Gastroesophageal sphincter (tissue), 3 donors: ENCODE measurements at regions not wholly inside any gene's neighbourhood (a gene's known extent, or its start where the extent isn't known, plus 50 kb on each side); places are given as distances from the start of the nearest gene placed in this dataset.

ENCODE experiments used
- EP300 ChIP-seq: sonication (generic); formaldehyde crosslinking; IDR thresholded peaks from one replicate; pipeline ENCODE4 v1.6.1; 2017; ENCODE audit warnings: antibody characterized with exemption, mild to moderate bottlenecking
- POLR2A ChIP-seq, 2 donors: fragments of 450-650 bp; IDR thresholded peaks; one replicate each; pipeline ENCODE4 v1.6.1; 2017; ENCODE audit warnings: antibody characterized with exemption in 2 of 2, mild to moderate bottlenecking in 2 of 2, moderate library complexity in 1 of 2
- POLR2AphosphoS5 ChIP-seq: sonication (generic); formaldehyde crosslinking; IDR thresholded peaks from one replicate; pipeline ENCODE4 v1.6.1; 2017; ENCODE audit warnings: antibody characterized with exemption
- TF ChIP-seq, protein P1 (sequence below), 4 experiments: fragments of 200-600 bp in 2 of 4; fragments of 450-650 bp in 2 of 4; sonication (generic) in 1 of 4; IDR thresholded peaks; one replicate each; pipeline ENCODE4 v1.5.1; 2017 to 2019; ENCODE audit warnings: antibody characterized with exemption in 4 of 4, mild to moderate bottlenecking in 2 of 4, moderate library complexity in 2 of 4

DNA sequence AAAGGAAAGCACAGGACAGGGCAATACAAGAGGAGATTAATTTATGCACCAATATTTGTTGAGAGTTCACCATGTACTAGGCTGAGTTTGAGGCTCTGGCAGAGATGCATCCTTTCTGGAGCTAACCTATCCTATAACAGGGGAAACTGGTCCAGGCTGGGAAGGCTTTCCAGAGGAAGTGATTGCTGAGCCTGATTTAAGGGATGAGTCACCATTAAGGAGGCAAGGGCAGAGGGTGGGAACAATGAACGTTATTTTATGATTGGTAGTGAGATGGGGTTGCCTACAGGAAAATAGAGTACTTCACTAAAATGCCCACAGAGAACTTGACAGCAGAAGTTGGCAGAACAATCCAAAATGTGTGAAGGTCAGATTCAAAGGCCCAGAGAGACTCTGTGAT is 141.4 kb downstream of the PLPP3 start:
- TF ChIP-seq, protein P1, sequence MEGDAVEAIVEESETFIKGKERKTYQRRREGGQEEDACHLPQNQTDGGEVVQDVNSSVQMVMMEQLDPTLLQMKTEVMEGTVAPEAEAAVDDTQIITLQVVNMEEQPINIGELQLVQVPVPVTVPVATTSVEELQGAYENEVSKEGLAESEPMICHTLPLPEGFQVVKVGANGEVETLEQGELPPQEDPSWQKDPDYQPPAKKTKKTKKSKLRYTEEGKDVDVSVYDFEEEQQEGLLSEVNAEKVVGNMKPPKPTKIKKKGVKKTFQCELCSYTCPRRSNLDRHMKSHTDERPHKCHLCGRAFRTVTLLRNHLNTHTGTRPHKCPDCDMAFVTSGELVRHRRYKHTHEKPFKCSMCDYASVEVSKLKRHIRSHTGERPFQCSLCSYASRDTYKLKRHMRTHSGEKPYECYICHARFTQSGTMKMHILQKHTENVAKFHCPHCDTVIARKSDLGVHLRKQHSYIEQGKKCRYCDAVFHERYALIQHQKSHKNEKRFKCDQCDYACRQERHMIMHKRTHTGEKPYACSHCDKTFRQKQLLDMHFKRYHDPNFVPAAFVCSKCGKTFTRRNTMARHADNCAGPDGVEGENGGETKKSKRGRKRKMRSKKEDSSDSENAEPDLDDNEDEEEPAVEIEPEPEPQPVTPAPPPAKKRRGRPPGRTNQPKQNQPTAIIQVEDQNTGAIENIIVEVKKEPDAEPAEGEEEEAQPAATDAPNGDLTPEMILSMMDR (IDR thresholded peaks at IDR 0.05) = no peak
- TF ChIP-seq POLR2A (IDR thresholded peaks at IDR 0.05) (no peak), POLR2AphosphoS5 (no peak), EP300 (no peak)
